ENCODE measurements at regions not wholly inside any gene's neighbourhood (a gene's known extent, or its start where the extent isn't known, plus 50 kb on each side); places are given as distances from the start of the nearest gene placed in this dataset.

DNA sequence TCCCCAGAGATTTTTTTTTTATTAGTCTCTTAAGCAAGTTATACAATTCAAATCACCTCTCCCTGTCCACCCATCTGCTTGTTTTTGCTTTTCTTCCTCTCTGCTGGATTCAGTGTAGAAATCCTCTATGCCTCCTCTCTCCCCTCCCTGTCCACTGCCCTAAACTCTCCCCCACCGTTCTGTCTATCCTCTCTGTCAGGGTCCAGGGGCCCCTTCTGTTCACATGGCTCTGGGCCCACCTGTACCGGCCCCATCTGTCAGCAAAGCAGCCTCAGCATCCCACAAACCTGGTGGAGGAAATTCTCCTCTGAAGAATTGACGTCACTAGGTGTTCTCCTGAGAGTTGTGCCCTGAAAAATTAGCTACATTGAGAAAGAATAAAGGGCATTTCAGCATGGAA lies 137.6 kb upstream of the CMC1 start:
- TF ChIP-seq POLR2AphosphoS5 (IDR thresholded peaks at IDR 0.05): no peak
- no peak for TF ChIP-seq POLR2A (IDR thresholded peaks at IDR 0.05)
